PC-3 (cell line): ENCODE measurements at regions not wholly inside any gene's neighbourhood (a gene's known extent, or its start where the extent isn't known, plus 50 kb on each side); places are given as distances from the start of the nearest gene placed in this dataset.

ENCODE experiments used
- ATAC-seq: fragments of 200-7000 bp; cut with Tn5 transposase; 2 replicates; pipeline ENCODE4 v1.9.1; 2020; ENCODE audit warnings: mild to moderate bottlenecking, moderate library complexity
- BruUV-seq: library from RNA; stranded (reverse); fragments of 400-500 nt; replicated peaks from 2 replicates; lab custom pipeline; 2021; lab: Mats Ljungman, UMichigan
- CTCF ChIA-PET: fragments of 300-600 bp; sonication (Branson Sonifier 250); formaldehyde crosslinking; loops from one replicate; lab custom pipeline; 2022; ENCODE audit warnings: antibody characterized with exemption; lab: Charles Lee
- POLR2A ChIA-PET: fragments of 300-600 bp; sonication (Branson Sonifier 250); formaldehyde crosslinking; loops from one replicate; lab custom pipeline; 2022; ENCODE audit warnings: antibody characterized with exemption; ENCODE audit not compliant: unreplicated experiment; lab: Charles Lee
- DNase-seq: peaks from one replicate; pipeline ENCODE4 v3.0.0-alpha.2; 2015
- H2AFZ ChIP-seq: fragments of 300-600 bp; sonication (generic); 2 replicates; pipeline ENCODE4 v1.6.0; 2016; ENCODE audit warnings: antibody characterized with exemption, low read length
- H3F3A ChIP-seq: fragments of 300-600 bp; sonication (generic); one replicate; pipeline ENCODE4 v1.6.0; 2017; ENCODE audit warnings: antibody characterized with exemption, low read length, control low read depth, mild to moderate bottlenecking; ENCODE audit not compliant: unreplicated experiment
- H3K27ac ChIP-seq: fragments of 300-600 bp; sonication (generic); 2 replicates; pipeline ENCODE4 v1.5.1; 2016; ENCODE audit warnings: mild to moderate bottlenecking, low read length
- H3K27me3 ChIP-seq: fragments of 300-600 bp; sonication (generic); 2 replicates; pipeline ENCODE4 v1.6.1; 2016; ENCODE audit warnings: low read length, mixed read lengths
- H3K36me3 ChIP-seq: fragments of 300-600 bp; sonication (generic); 2 replicates; pipeline ENCODE4 v1.6.1; 2016; ENCODE audit warnings: low read depth, mixed run types, low read length, mixed read lengths
- H3K4me1 ChIP-seq: fragments of 300-600 bp; sonication (generic); 2 replicates; pipeline ENCODE4 v1.5.1; 2016; ENCODE audit warnings: low read length; ENCODE audit not compliant: insufficient read depth
- H3K4me2 ChIP-seq: fragments of 300-600 bp; sonication (generic); 2 replicates; pipeline ENCODE4 v1.6.0; 2016; ENCODE audit warnings: low read length
- H3K4me3 ChIP-seq: fragments of 300-600 bp; sonication (generic); 2 replicates; pipeline ENCODE4 v1.5.1; 2016; ENCODE audit warnings: mild to moderate bottlenecking, low read length, mixed read lengths
- H3K79me2 ChIP-seq: fragments of 300-600 bp; sonication (generic); 2 replicates; pipeline ENCODE4 v1.6.1; 2017; ENCODE audit warnings: low read length, mixed read lengths
- H3K9ac ChIP-seq: fragments of 300-600 bp; sonication (generic); 2 replicates; pipeline ENCODE4 v1.6.0; 2016; ENCODE audit warnings: mild to moderate bottlenecking, low read length
- H3K9me2 ChIP-seq: fragments of 300-600 bp; sonication (generic); replicated peaks from 2 replicates; pipeline ENCODE4 v1.6.1; 2016; ENCODE audit warnings: mixed run types, low read length, mixed read lengths
- H3K9me3 ChIP-seq: fragments of 300-600 bp; sonication (generic); 2 replicates; pipeline ENCODE4 v1.6.1; 2016; ENCODE audit warnings: low read length, mixed read lengths
- H4K20me1 ChIP-seq: fragments of 300-600 bp; sonication (generic); 2 replicates; pipeline ENCODE4 v1.6.1; 2016; ENCODE audit warnings: low read length, mixed read lengths
- CTCF ChIP-seq: fragments of 300-600 bp; sonication (generic); conservative IDR thresholded peaks from 2 replicates; pipeline ENCODE4 v1.5.1; 2017; ENCODE audit warnings: antibody characterized with exemption, low read depth, mild to moderate bottlenecking, low read length
- EZH2 ChIP-seq: fragments of 300-600 bp; sonication (generic); IDR thresholded peaks from one replicate; pipeline ENCODE4 v1.6.1; 2017; ENCODE audit warnings: antibody characterized with exemption, mild to moderate bottlenecking, low read length; ENCODE audit not compliant: unreplicated experiment
- EZH2phosphoT487 ChIP-seq: fragments of 300-600 bp; sonication (generic); IDR thresholded peaks from 2 replicates; pipeline ENCODE4 v1.6.1; 2018; ENCODE audit warnings: mild to moderate bottlenecking, antibody characterized with exemption, low read length, borderline replicate concordance
- intact Hi-C: fragments of 100-400 bp; cut with micrococcal nuclease; formaldehyde crosslinking; loops from 2 replicates; pipeline ENCODE4 v1.9.0; 2023

GRCh38 chr11:121703201-121703600 is 250.4 kb upstream of the SORL1-AS1 start:
- no peaks in the 10 kb centered on the region for H3F3A ChIP-seq
- H3K27ac ChIP-seq, result no peak overlapping the region
- H3K4me2 ChIP-seq, result no peak overlapping the region
- H3K9me3 ChIP-seq, result no peaks in the 10 kb centered on the region
- peaks cover 33% of the 10 kb centered on the region; the same call in 1 of the 2 replicates for H3K27me3 ChIP-seq
- TF ChIP-seq EZH2phosphoT487 (no peak), EZH2 (no peak), CTCF (no peak)
- no peak overlapping the region for H3K4me3 ChIP-seq
- H3K79me2 ChIP-seq, result no peaks in the 10 kb centered on the region
- POLR2A ChIA-PET, result no interaction called here
- no peaks in the 10 kb centered on the region for H4K20me1 ChIP-seq
- H3K9ac ChIP-seq, result no peak overlapping the region
- no peak overlapping the region for H2AFZ ChIP-seq
- no peaks in the 10 kb centered on the region for H3K36me3 ChIP-seq
- H3K4me1 ChIP-seq, result no peaks in the 10 kb centered on the region
- 0 out of 2 replicates have a peak, but pooled peaks cover 6% of the 10 kb centered on the region for H3K9me2 ChIP-seq
- intact Hi-C loops, result no loop called here
- no TSS peak for BruUV-seq
- no peak for DNase-seq
- ATAC-seq, result no peak
- CTCF ChIA-PET, result no interaction called here

- H3K36me3 ChIP-seq, result no peaks in the 10 kb centered on the region
- peaks cover 33% of the 10 kb centered on the region; the same call in 1 of the 2 replicates for H3K27me3 ChIP-seq
- H3K9me2 ChIP-seq, result 0 out of 2 replicates have a peak, but pooled peaks cover 6% of the 10 kb centered on the region
- no peaks in the 10 kb centered on the region for H3F3A ChIP-seq
- POLR2A ChIA-PET, result no interaction called here
- H2AFZ ChIP-seq, result no peak overlapping the region
- DNase-seq (no peak), ATAC-seq (no peak)
- no TSS peak for BruUV-seq
- no peak overlapping the region for H3K27ac ChIP-seq
- H3K79me2 ChIP-seq, result no peaks in the 10 kb centered on the region
- H3K9me3 ChIP-seq, result no peaks in the 10 kb centered on the region
- no peak overlapping the region for H3K9ac ChIP-seq
- TF ChIP-seq EZH2phosphoT487 (no peak), EZH2 (no peak), CTCF (no peak)
- intact Hi-C loops, result no loop called here
- no peak overlapping the region for H3K4me2 ChIP-seq
- H4K20me1 ChIP-seq, result no peaks in the 10 kb centered on the region
- H3K4me1 ChIP-seq, result no peaks in the 10 kb centered on the region
- CTCF ChIA-PET, result no interaction called here
- no peak overlapping the region for H3K4me3 ChIP-seq
These were observed 248.2 kb upstream of the SORL1-AS1 start for GRCh38 chr11:121700968-121701367.

- ATAC-seq (no peak), DNase-seq (no peak)
- Histone ChIP-seq H3K4me1 (no peaks in the 10 kb centered on the region), H3K4me3 (no peak overlapping the region), H3K9ac (no peak overlapping the region), H3F3A (no peaks in the 10 kb centered on the region), H3K27ac (no peak overlapping the region), H3K36me3 (no peaks in the 10 kb centered on the region), H2AFZ (no peak overlapping the region), H4K20me1 (no peaks in the 10 kb centered on the region), H3K79me2 (no peaks in the 10 kb centered on the region), H3K9me3 (no peaks in the 10 kb centered on the region), H3K27me3 (peaks cover 33% of the 10 kb centered on the region; the same call in 1 of the 2 replicates), H3K9me2 (0 out of 2 replicates have a peak, but pooled peaks cover 6% of the 10 kb centered on the region), H3K4me2 (no peak overlapping the region)
- ChIA-PET POLR2A (interaction anchor here (0.7 kb wide), 1 partner anchor 12 kb away, joined by 5 read pairs; no protein-coding TSS in a partner anchor), CTCF (no interaction called here)
- TF ChIP-seq EZH2 (no peak), CTCF (no peak), EZH2phosphoT487 (no peak)
- intact Hi-C loops, result no loop called here
- no TSS peak for BruUV-seq
These were observed 247.0 kb upstream of the SORL1-AS1 start for GRCh38 chr11:121699801-121700200.
